ENCODE measurements at regions not wholly inside any gene's neighbourhood (a gene's known extent, or its start where the extent isn't known, plus 50 kb on each side); places are given as distances from the start of the nearest gene placed in this dataset.

GRCh38 chr3:117455782-117456181 is 746.2 kb downstream of the TUSC7 start:
- DNase-seq = no peak
- Histone ChIP-seq H3K4me2 (no peak overlapping the region), H3K4me1 (ENCODE audit: control insufficient read depth in 1 of 2, insufficient read depth in 2 of 2, low read depth in 1 of 2, low read length in 1 of 2) (no peaks in the 10 kb centered on the region; a peak in 1 of 4 replicates), H3K79me2 (ENCODE audit: insufficient read depth) (no peaks in the 10 kb centered on the region), H3K27me3 (ENCODE audit: insufficient read depth) (no peaks in the 10 kb centered on the region), H2AFZ (ENCODE audit: low read depth) (no peak overlapping the region), H4K20me1 (ENCODE audit: insufficient read depth) (no peaks in the 10 kb centered on the region), H3K9ac (no peak overlapping the region), H3F3A (replicated peaks; ENCODE audit: insufficient read depth) (no peaks in the 10 kb centered on the region), H3K9me3 (no peaks in the 10 kb centered on the region), H3K36me3 (replicated peaks in 1 of 2; ENCODE audit: control insufficient read depth in 1 of 2, insufficient read depth in 2 of 2, low read length in 1 of 2) (no peaks in the 10 kb centered on the region), H3K4me3 (ENCODE audit: low read depth in 2 of 2, low read length in 1 of 2) (no peak overlapping the region), H3K9me2 (no peaks in the 10 kb centered on the region), H3K27ac (ENCODE audit: low read depth in 2 of 2, low read length in 1 of 2) (no peak overlapping the region)
- WGBS (ENCODE audit: low lambda C conversion rate) = 76% methylated on average over 6 of the region's 6 CpGs
- ChIA-PET POLR2A (no interaction called here), CTCF (interaction anchor here (0.6 kb wide), 1 partner anchor 71 kb away, joined by 3 read pairs; no protein-coding TSS in a partner anchor)
- TF ChIP-seq TCF12 (IDR thresholded peaks at IDR 0.05) = no peak
- TF ChIP-seq USF1 (IDR thresholded peaks at IDR 0.05; ENCODE audit: borderline replicate concordance, low read depth) = no peak
- no peak for TF ChIP-seq NRF1 (IDR thresholded peaks at IDR 0.05; ENCODE audit: low read depth, low read length)
- TF ChIP-seq PBX3 (IDR thresholded peaks at IDR 0.05) = no peak
- no peak for TF ChIP-seq MXI1 (IDR thresholded peaks at IDR 0.05; ENCODE audit: low read depth, low read length)

- Histone ChIP-seq H3K9me3 (no peaks in the 10 kb centered on the region), H3K27ac (ENCODE audit: low read depth in 2 of 2, low read length in 1 of 2) (no peak overlapping the region; a peak in 1 of 4 replicates), H4K20me1 (ENCODE audit: insufficient read depth) (no peaks in the 10 kb centered on the region), H3K36me3 (replicated peaks in 1 of 2; ENCODE audit: control insufficient read depth in 1 of 2, insufficient read depth in 2 of 2, low read length in 1 of 2) (no peaks in the 10 kb centered on the region), H3K4me2 (no peak overlapping the region), H3K79me2 (ENCODE audit: insufficient read depth) (no peaks in the 10 kb centered on the region), H3K4me1 (ENCODE audit: control insufficient read depth in 1 of 2, insufficient read depth in 2 of 2, low read depth in 1 of 2, low read length in 1 of 2) (no peaks in the 10 kb centered on the region), H3K9ac (no peak overlapping the region), H3F3A (replicated peaks; ENCODE audit: insufficient read depth) (no peaks in the 10 kb centered on the region), H3K4me3 (ENCODE audit: low read depth in 2 of 2, low read length in 1 of 2) (no peak overlapping the region), H3K9me2 (no peaks in the 10 kb centered on the region), H3K27me3 (ENCODE audit: insufficient read depth) (no peaks in the 10 kb centered on the region), H2AFZ (ENCODE audit: low read depth) (no peak overlapping the region)
- POLR2A ChIA-PET = interaction anchor here (0.6 kb wide), 1 partner anchor 13 kb away, joined by 3 read pairs; no protein-coding TSS in a partner anchor
- 85% methylated on average over 1 of the region's 1 CpG for WGBS (ENCODE audit: low lambda C conversion rate)
- CTCF ChIA-PET = interaction anchor here (1.1 to 1.6 kb wide), 3 partner anchors 11 to 404 kb away, joined by 3 to 4 read pairs (median 3); no protein-coding TSS in a partner anchor
- no peak for DNase-seq
- TF ChIP-seq ZBTB33 (IDR thresholded peaks at IDR 0.05; ENCODE audit: borderline replicate concordance, low read depth) = no peak
- TF ChIP-seq CTCF (IDR thresholded peaks at IDR 0.05) = no peak
- TF ChIP-seq SMC3 (IDR thresholded peaks at IDR 0.05; ENCODE audit: low read depth, low read length) = no peak
- TF ChIP-seq USF1 (IDR thresholded peaks at IDR 0.05; ENCODE audit: borderline replicate concordance, low read depth) = no peak
- TF ChIP-seq NRF1 (IDR thresholded peaks at IDR 0.05; ENCODE audit: low read depth, low read length) = no peak
- TF ChIP-seq SIN3A (IDR thresholded peaks at IDR 0.05; ENCODE audit: borderline replicate concordance, low read depth, low read length) = no peak
- TF ChIP-seq FOXM1 (IDR thresholded peaks at IDR 0.05; ENCODE audit: low read depth) = no peak
- TF ChIP-seq REST (IDR thresholded peaks at IDR 0.05; ENCODE audit: low read depth, low read length) = no peak
- TF ChIP-seq FOSL2 (IDR thresholded peaks at IDR 0.05; ENCODE audit: borderline replicate concordance, low read depth) = no peak
- no peak for TF ChIP-seq RXRA (IDR thresholded peaks at IDR 0.05; ENCODE audit: borderline replicate concordance, low read depth)
- TF ChIP-seq RAD21 (IDR thresholded peaks at IDR 0.05; ENCODE audit: low read length) = no peak
- no peak for TF ChIP-seq TAF1 (IDR thresholded peaks at IDR 0.05; ENCODE audit: borderline replicate concordance, low read depth, low read length)
These were observed 753.9 kb downstream of the TUSC7 start for GRCh38 chr3:117463276-117464115.
